ENCODE measurements at regions not wholly inside any gene's neighbourhood (a gene's known extent, or its start where the extent isn't known, plus 50 kb on each side); places are given as distances from the start of the nearest gene placed in this dataset.

GRCh38 chr6:121594053-121594452 lies 158.6 kb downstream of the GJA1 start:
- TF ChIP-seq CTCF (IDR thresholded peaks at IDR 0.05; ENCODE audit: poor library complexity, severe bottlenecking) (no peak), POLR2AphosphoS5 (IDR thresholded peaks at IDR 0.05) (no peak), EP300 (conservative IDR thresholded peaks at IDR 0.05; ENCODE audit: poor library complexity, severe bottlenecking) (no peak), SMC3 (conservative IDR thresholded peaks at IDR 0.05; ENCODE audit: poor library complexity) (no peak), EZH2 (IDR thresholded peaks at IDR 0.05; ENCODE audit: borderline replicate concordance, insufficient read depth, low read length, poor library complexity, severe bottlenecking) (no peak), RAD21 (conservative IDR thresholded peaks at IDR 0.05) (no peak)
